Amygdala (tissue), 56 donors: ENCODE measurements at regions not wholly inside any gene's neighbourhood (a gene's known extent, or its start where the extent isn't known, plus 50 kb on each side); places are given as distances from the start of the nearest gene placed in this dataset.
"Not testable (repeated sequence)": the region's sequence is repeated elsewhere in the genome, so short reads cannot be mapped to it uniquely, and the experiment has no call there.

Experiments used
- DNase-seq, 56 donors: peaks; one replicate each; lab custom pipeline; 2025; lab: John Stamatoyannopoulos, UW

DNA sequence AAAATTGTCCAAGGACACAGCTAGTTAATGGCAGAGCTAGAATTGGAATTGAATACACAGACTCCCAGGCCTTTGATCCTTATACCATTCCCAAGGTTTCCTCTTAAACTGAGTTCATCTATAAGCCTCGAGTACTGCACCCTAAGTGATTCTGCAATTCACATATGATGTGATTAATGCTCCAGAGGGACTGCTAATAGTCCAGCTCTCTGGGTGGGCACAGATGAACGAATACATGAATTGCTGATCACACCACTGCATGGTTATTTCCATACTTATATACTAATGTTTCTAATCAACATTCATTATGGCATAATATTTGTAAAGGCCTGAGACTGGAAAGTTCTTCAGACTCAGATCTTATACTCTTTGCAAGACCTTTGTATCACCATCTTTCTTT lies 101.8 kb downstream of the NUFIP1 start:
- DNase-seq = no peak

DNA sequence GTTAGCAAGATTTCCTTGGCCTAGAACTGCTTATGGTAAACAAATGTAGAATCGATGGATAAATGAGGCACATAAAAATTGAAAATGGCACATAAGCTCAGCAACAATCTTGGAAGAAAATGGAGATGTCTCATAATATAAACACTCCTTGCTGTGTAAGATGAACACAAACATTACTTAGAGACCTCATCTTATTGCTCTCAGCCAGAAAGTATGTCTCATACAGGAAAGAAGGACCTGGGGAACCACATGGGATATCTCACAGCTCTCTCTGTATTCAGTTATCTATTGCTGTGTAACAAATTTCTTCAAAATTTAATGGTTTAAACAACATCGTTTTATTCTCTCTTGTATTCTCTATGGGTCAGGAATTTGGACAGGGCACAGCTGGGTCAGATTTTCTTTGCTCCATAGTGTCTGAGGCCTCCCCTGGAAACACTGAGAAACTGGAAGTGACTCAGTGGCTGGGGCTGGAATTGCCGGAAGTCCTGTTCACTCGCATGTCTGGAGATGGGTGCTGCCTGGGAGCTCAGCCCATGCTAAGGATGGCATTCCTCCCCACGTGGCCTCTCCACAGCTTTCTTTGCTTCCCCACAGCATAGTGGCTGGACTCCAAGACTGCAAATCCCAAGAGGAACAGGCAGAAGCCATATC lies 105.1 kb downstream of the NUFIP1 start:
- DNase-seq = no peak

DNA sequence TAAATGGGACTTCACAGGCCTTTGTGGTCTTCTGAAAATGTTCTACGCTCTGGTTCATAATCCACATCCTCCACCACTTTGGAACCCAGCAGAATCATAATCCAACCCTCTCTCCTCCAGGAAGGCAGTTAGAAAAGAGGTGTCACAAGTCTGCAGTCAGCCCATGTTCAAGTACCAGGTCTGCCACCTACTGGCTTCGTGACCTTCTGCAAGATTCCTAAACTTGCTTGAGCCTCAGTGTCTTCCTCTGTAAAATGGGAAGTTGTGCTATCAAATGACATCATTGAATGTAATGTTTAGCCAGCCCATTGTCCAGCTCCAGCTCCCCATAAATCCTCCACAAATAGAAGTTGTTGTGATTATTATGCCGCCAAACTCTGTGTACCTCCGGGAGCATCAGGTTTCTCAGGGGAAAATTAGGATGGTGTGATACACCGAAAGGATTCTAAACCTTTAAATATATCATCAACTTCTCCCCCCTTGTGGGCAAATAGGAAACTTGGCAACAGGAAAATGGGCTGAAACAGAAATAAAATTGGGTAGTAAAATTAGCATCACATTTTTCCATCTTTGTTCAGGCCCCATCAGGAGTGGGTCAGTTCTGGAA lies 109.7 kb downstream of the NUFIP1 start:
- no peak for DNase-seq

DNA sequence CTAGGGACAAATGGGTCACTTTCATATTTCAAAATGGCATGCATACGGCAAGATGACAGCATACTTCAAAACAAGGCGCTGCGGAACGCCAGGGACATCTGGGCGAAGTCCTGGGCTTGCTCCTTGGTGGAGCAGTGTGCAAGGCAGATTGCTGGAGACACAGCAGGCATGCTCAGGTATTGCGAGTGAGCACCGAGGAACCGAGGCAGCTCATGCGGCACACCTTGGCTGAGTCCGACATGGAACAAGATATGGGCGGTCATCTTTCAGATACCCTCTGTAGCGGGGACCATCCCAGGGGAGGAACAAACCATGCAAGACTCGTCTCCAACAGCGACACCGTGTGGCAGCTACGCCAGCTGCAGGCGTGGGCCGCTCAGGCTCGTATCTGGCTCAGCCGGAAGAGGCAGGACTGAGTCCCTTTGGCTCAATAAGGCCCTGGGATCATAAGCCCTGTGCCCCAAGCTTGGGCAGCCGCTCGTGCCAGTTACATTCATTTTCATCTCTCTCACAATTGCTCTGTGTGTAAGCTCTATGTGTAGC lies 112.4 kb downstream of the NUFIP1 start:
- no peak for DNase-seq

DNA sequence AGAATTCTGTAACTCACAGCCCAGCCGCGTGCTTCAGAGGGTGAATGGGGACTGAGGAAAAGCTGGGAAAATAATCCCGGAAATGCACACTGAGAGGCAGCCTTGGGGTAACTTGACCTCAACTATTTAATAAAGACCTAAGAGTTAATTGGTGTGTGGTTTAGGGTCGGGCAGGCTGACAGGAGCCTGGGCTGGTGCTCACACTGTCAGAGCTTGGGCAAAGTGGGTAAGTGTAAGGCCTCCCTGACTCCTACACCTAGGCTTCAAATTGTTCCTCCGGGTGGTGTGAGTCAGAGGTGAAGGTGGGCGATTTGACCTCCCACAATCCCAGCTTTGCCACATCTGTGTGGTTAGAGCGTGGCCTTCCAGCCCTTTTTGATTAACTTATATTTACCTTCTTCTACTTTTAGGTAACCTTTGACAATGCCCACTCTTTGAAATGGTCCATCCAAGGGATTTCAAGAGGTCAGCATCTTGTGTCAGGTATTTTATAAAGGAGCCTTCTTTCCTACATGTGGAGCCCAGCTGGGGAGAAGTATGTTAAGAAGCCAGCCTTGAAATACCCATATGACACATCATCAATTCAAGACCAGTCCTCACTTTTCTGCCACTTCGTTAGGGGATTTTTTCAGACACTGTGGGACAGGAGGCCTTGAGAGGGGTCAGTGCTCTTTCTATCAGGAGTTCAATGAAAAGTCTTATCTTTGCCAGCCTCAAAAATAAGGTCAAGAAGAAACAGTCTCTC lies 114.2 kb downstream of the NUFIP1 start:
- no peak for DNase-seq

DNA sequence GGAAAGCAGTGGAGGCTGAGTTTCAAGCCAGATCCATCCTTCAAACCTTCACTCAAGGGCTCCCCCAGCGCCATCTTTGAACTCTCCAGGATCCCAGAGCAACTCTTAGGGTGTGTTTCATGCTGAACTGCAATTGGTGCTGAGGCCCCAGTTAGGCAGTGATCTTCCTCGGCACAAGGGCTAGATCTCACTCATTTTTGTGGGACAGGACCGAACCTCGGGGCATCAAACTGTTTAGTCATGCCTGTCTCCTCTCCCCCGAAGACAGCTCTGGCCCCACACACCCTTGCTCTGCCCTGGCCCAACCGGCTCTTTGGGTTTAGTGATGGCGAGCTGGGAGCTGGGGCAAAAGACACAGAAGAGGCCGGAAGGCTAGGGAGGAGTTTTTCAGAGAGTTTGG lies 115.1 kb downstream of the NUFIP1 start:
- no peak for DNase-seq

DNA sequence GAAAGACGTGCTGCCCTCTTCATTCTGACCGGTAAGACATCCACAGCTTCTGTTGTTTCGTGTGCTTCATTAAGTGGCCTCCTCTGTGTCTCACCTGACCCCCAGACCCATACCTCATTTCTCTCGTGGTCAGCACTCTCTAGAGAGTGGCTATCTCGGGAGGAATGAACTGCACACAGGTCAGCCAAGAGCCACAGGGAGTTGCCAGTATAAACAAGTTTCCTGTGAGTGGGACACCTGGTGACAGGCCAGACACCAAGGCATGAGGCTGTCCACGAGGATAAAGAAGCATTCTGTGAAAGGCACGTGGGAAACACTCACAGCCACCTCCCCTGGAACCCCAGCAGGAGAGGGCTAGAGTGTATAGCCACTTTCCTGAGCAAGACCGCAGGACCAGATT lies 115.8 kb downstream of the NUFIP1 start:
- no peak for DNase-seq

DNA sequence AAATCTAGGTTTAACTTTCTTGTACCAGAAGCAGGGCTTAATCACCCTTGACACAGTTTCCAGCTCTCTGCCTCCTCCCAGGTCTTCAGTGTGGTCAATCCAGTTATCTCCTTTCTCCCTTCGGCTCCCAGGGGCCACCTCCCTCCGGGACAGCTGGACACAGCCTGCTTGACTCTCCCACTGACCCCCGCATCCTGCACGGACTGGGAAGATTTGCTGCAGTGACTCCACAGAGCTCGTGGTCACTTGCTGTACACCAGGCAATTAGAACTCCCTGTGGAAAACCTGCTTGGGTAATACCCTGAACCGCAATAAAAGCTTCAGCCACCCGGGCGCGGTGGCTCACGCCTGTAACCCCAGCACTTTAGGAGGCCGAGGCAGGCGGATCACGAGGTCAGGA lies 116.5 kb downstream of the NUFIP1 start:
- no peak for DNase-seq

DNA sequence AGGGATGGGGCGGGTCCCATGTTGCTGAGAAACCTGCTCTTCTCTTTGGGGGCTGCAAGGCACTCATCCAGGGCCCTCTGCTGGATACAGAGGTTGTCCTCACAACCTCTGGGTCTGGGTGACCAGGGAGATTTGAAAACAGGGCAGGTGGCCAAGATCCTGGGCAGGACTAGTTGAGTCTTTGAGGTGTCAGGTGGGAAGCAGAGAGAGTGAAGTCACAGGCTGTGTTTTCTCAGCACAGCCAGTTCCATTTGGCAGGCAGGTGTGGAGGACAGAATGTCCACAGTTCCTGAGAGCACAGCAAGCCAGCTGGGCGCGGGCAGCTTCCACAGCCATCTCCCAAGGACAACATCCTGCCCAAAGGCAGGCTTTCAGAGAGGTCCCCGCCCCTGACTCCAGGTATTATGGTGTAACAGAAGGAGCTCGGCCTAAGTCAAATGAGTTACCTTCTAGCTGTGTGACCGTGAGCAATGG lies 118.8 kb downstream of the NUFIP1 start:
- no peak for DNase-seq

DNA sequence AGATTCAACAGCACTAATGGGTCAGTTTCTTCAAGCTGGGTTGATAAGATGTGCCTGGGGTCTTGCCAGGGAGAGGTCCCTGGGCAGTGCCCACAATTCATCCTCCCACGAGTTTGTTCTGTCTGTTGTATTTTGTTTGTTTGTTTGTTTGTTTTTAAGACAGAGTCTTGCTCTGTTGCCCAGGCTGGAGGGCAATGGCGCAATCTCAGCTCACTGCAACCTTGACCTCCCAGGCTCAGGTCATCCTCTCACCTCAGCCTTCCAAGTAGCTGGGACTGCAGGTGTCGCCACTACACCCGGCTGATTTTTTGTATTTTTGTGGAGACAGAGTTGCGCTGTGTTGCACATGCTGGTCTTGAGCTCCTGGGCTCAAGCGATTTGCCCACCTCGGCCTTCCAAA lies 120.1 kb downstream of the NUFIP1 start:
- no peak for DNase-seq

DNA sequence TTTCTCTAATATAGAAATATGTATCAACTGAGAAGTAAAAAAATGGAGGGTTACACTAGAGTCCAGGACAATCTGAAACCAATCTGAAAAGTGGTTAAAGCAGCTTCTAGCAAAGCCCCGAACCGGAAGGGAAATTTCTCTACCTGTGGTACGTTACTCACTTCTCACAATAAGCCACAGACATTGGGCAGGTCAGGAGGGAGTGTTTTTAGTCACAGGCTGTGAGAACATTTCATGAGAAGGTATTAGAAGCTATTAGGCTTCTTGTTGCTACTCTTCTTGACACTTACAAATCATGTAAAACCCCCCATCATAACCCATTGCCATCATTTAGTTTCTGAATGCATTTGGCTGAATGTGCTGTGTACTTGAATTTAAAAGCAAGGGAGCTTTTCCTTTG lies 120.9 kb downstream of the NUFIP1 start:
- no peak for DNase-seq

DNA sequence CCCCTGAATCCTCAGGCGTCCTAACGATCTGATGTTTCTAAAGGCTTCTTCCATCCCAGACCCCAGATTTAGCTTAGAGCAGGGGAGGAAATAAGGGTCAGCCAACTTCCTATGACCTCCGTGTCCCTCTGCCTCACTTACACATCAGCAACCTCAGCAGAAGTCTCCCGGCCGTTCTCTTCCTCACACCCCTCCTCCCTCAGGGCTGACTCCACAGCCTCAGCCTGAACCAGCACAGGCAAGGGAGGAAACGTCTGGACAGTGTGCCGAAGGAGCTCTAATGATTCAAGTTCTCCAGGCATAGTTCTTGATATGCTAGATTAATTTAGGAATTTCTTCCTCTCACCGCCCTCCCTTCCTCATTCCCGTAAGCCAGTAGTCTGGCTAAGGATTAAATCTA lies 121.4 kb downstream of the NUFIP1 start:
- no peak for DNase-seq

DNA sequence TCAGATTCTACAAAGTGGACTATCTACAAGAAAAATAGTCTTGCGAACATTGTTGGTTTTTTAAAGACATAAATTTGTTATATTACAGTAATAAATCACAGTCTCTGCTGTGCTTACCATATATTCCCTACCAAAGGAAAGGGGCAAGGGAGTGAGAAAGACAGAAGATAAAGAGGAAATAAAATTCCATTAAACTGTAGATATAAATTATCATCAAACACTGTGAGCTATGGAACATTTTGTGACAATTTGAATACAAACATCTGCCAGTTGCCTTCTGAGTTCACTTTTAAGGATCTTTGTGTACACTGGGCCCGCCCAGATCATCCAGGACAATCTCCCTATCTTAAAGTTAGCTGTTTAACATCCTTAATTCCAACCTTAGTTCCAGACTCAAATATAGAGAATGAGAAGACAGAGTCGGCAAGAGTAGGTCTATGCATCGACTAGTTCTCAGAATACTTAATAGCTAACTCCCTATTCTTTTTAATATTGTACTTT lies 122.8 kb downstream of the NUFIP1 start:
- no peak for DNase-seq

DNA sequence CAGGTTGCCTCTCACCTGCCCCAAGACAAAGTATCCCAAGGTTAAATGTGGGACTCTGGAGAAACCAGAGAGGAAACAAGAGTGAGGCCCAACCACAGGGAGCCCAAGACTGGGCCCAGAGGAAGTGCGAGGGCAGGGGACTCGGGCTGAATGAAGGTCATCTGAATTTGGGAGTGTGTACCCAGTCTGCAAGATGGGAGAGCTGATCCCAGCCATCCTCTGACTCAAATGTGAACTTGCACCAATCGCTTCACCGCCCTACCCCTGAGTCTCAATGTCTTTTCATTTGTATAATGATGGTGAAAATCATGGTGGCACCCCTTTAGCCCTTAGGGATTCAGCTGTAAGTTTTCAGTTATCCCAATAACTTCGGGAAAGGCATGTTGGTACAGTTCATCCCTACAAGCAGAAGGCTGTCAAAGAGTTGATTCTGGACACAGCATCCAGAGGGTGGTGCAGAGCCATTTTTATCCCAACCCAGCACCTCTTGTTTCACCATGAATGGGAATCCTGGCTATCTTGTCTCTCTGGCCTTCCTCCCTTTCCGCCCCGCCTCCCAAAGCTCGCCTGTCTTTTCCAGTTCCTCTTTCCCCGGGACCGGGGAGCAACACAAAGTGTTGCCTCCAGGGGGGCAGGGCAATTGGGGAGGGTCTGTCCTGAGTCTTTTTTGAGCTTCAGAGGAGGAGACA lies 123.4 kb downstream of the NUFIP1 start:
- DNase-seq = no peak

DNA sequence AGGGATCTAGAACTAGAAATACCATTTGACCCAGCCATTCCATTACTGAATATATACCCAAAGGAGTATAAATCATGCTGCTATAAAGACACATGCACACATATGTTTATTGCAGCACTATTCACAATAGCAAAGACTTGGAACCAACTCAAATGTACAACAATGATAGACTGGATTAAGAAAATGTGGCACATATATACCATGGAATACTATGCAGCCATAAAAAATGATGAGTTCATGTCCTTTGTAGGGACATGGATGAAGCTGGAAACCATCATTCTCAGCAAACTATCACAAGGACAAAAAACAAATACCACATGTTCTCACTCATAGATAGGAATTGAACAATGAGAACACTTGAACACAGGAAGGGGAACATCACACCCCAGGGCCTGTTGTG lies 125.6 kb downstream of the NUFIP1 start:
- DNase-seq = not testable (repeated sequence)

DNA sequence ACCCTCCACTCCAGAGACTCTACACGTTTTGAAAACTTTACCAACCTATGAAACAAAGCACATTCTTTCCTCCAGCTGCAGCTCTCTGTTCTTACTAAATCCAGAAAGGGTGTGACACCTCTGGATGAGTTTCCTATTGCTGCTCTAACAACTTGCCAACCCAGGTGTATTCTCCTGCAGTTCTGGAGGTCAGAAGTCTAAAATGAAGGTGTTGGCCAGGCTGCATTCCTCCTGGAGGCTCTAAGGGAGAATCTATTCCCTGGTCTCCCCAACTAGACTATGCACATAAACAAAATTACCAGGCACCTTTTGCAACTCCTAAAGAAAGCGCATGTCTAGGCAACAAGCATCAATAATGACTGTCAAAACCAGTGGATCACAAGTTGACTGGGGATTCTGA lies 128.8 kb downstream of the NUFIP1 start:
- DNase-seq = no peak

DNA sequence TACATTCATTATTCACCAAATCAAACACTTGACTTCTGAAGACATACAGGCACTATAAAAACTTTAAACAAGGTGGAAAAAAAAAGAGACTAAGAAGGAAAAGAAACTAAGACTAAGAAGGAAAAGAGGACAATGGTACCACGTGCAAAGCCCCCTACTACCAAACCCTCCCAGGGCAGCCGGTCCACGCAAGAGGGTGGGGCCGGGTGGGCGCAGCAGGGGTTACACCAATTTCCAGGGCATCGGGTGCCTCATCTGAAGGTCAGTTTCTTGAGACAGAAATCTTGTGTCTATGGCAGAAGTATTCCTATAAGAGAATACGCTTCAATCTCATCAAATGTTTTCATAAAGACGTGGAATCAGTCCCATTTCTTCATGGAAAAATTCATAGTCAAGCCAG lies 131.5 kb downstream of the NUFIP1 start:
- DNase-seq = no peak

DNA sequence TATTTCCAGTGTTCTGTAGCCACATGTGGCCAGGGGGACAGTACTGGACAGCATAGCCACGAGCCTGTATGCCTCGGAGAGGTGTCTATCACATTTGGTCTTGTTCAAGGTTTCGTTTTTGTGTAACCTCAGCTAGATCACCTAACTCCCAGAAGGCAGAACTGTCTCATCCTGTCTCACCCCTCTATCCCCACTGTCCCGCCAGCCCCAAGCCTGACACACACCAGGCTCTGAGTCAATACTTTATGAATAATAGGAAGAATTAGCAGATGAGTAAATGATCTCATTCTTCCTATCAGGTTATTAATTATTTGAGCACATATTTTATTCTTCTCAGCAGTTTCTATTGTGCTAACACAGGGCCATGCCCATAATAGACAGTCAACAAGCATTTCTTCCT lies 132.2 kb downstream of the NUFIP1 start:
- no peak for DNase-seq

DNA sequence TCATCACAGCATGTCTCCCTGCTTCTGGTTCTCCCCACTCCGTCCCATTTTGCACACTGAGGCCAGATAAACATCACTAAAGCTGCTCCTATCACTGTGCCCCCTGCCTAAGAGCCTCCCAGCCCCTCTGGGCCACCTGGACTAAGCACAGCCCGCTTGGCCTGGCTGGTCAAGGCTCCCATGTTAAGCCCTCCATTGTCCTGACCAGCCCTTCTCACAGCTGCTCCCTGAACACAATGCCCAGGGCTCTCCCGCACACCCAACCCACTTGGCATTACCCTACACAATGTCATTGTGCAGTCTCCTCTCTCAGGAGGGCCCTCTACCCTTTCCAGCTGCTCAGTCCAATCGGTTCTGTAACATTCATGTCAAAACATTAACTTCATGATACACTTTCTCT lies 133.4 kb downstream of the NUFIP1 start:
- DNase-seq = peak in 2 of 56 donors; percentile 2 to 4

DNA sequence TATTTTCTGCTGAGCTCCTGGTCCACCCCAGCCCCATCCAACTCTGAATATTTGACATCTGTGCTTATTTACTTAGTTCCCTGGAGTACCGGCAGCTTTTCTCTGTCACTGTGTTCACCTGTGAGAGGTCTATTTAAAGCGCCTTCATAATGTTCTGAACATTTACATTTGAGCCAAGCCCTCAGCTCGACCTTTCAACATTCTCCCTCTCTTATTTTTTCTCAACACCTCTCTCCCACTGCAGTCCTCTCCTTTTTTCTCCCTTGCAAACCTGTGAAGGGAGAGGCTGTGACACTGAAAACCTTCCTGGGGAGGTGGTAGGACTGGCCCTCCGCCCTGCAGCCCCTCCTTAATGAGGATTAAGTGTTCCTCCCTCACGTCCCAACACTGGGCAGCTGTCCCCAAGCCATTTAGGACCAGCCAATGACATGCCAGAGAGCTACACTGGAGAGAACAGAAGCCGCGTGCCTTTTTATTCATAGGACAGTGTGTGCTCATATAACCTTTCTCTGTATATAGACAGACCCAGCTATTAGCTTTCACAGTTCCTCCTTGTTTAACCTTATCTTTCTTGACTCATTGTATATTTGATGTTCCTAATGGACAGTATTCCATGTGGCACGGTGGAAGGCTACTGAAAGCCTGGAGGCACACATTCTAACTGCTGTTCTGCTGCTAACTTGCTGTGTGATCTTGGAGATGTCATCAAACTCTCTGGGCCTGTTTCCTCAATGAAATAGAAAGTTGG lies 134.8 kb downstream of the NUFIP1 start:
- DNase-seq = peak in 1 of 56 donors; percentile 10
